KMS-11 (cell line): ENCODE measurements at regions not wholly inside any gene's neighbourhood (a gene's known extent, or its start where the extent isn't known, plus 50 kb on each side); places are given as distances from the start of the nearest gene placed in this dataset.
"Not testable (repeated sequence)": the region's sequence is repeated elsewhere in the genome, so short reads cannot be mapped to it uniquely, and the experiment has no call there.

Source experiments
- H2AFZ ChIP-seq: fragments of 200-600 bp; sonication (generic); 2 replicates; pipeline ENCODE4 v1.6.1; 2016; ENCODE audit warnings: antibody characterized with exemption, mixed run types, low read depth
- H3K27ac ChIP-seq: fragments of 200-600 bp; sonication (generic); 2 replicates; pipeline ENCODE4 v1.6.1; 2016; ENCODE audit warnings: mild to moderate bottlenecking, mixed run types
- H3K27me3 ChIP-seq: fragments of 200-600 bp; sonication (generic); 2 replicates; pipeline ENCODE4 v1.6.1; 2017; ENCODE audit warnings: mild to moderate bottlenecking, low read depth, mixed run types, moderate library complexity; ENCODE audit not compliant: insufficient read depth
- H3K36me3 ChIP-seq: fragments of 200-600 bp; sonication (generic); 2 replicates; pipeline ENCODE4 v1.6.1; 2017; ENCODE audit warnings: mild to moderate bottlenecking, mixed run types; ENCODE audit not compliant: insufficient read depth
- H3K4me1 ChIP-seq: fragments of 200-600 bp; sonication (generic); 2 replicates; pipeline ENCODE4 v1.6.1; 2016; ENCODE audit warnings: mild to moderate bottlenecking, low read depth, mixed run types; ENCODE audit not compliant: poor library complexity, severe bottlenecking
- H3K4me2 ChIP-seq: fragments of 200-600 bp; sonication (generic); 2 replicates; pipeline ENCODE4 v1.7.0; 2016; ENCODE audit warnings: mild to moderate bottlenecking, mixed run types
- H3K4me3 ChIP-seq: fragments of 200-600 bp; sonication (generic); IDR thresholded peaks from 2 replicates; pipeline ENCODE4 v1.6.1; 2017; ENCODE audit warnings: low read depth, low read length, mixed read lengths; ENCODE audit not compliant: insufficient read depth
- H3K79me2 ChIP-seq: fragments of 200-600 bp; sonication (generic); 2 replicates; pipeline ENCODE4 v1.6.1; 2016; ENCODE audit warnings: low read depth, mixed run types; ENCODE audit not compliant: insufficient read depth
- H3K9ac ChIP-seq: fragments of 200-600 bp; sonication (generic); 2 replicates; pipeline ENCODE4 v1.6.1; 2016; ENCODE audit warnings: mild to moderate bottlenecking, mixed run types
- H4K20me1 ChIP-seq: fragments of 200-600 bp; sonication (generic); 2 replicates; pipeline ENCODE4 v1.6.1; 2016; ENCODE audit warnings: mild to moderate bottlenecking, mixed run types; ENCODE audit not compliant: insufficient read depth
- TF ChIP-seq, protein P1 (sequence below): fragments of 200-600 bp; sonication (generic); conservative IDR thresholded peaks from 2 replicates; pipeline ENCODE4 v1.6.1; 2017; ENCODE audit warnings: low read depth, mild to moderate bottlenecking, antibody characterized with exemption, low read length, moderate library complexity, mixed read lengths

DNA sequence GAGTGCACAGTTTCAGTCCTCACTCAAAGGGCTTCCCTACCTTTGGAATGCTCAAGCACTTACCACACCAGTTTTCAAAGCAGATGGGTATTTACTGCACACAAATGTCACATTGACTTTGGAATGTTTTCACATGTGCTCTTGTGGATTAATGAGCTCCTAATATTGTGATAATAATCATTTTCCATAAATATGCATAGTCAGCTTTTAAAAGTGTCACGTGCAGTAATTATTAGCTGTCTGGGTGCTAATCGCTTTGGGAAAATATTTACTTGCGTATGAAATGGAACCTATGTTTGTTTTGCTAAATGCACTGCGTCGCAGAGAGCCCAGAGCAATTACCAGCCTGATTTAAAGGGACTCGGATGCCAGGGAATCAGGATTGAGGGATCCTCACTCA is 229.3 kb downstream of the SMAD2 start:
- H4K20me1 ChIP-seq, result no peaks in the 10 kb centered on the region
- no peak overlapping the region for H3K9ac ChIP-seq
- H3K36me3 ChIP-seq, result no peaks in the 10 kb centered on the region
- TF ChIP-seq, protein P1, sequence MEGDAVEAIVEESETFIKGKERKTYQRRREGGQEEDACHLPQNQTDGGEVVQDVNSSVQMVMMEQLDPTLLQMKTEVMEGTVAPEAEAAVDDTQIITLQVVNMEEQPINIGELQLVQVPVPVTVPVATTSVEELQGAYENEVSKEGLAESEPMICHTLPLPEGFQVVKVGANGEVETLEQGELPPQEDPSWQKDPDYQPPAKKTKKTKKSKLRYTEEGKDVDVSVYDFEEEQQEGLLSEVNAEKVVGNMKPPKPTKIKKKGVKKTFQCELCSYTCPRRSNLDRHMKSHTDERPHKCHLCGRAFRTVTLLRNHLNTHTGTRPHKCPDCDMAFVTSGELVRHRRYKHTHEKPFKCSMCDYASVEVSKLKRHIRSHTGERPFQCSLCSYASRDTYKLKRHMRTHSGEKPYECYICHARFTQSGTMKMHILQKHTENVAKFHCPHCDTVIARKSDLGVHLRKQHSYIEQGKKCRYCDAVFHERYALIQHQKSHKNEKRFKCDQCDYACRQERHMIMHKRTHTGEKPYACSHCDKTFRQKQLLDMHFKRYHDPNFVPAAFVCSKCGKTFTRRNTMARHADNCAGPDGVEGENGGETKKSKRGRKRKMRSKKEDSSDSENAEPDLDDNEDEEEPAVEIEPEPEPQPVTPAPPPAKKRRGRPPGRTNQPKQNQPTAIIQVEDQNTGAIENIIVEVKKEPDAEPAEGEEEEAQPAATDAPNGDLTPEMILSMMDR, result no peak
- no peak overlapping the region for H3K4me2 ChIP-seq
- H2AFZ ChIP-seq, result no peak overlapping the region
- no peak overlapping the region for H3K4me3 ChIP-seq
- H3K27me3 ChIP-seq, result no peaks in the 10 kb centered on the region
- H3K79me2 ChIP-seq, result no peaks in the 10 kb centered on the region
- no peak overlapping the region for H3K27ac ChIP-seq
- no peaks in the 10 kb centered on the region for H3K4me1 ChIP-seq

DNA sequence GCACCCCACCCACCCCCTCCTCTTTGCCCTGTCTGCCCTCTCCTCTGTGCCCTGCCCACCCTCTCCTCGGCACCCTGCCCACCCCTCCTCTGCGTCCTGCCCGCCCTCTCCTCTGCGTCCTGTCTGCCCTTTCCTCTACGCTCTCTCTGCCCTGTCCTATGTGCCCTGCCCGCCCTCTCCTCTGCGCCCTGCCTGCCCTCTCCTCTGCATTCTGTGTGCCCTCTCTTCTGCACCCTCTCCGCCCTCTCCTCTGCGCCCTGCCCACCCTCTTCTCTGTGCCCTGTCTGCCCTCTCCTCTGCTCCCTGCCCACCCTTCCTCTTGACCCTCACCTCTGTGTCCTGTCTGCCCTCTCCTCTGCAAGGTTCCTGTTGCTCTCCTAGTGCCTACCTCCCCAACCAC is 233.6 kb downstream of the SMAD2 start:
- H3K4me3 ChIP-seq, result no peak overlapping the region
- H3K4me1 ChIP-seq, result no peaks in the 10 kb centered on the region
- H3K36me3 ChIP-seq, result no peaks in the 10 kb centered on the region
- no peaks in the 10 kb centered on the region for H3K27me3 ChIP-seq
- no peak overlapping the region for H3K4me2 ChIP-seq
- H4K20me1 ChIP-seq, result no peaks in the 10 kb centered on the region
- H2AFZ ChIP-seq, result no peak overlapping the region
- TF ChIP-seq, protein P1, result no peak
- H3K9ac ChIP-seq, result no peak overlapping the region
- H3K79me2 ChIP-seq, result no peaks in the 10 kb centered on the region
- H3K27ac ChIP-seq, result no peak overlapping the region

DNA sequence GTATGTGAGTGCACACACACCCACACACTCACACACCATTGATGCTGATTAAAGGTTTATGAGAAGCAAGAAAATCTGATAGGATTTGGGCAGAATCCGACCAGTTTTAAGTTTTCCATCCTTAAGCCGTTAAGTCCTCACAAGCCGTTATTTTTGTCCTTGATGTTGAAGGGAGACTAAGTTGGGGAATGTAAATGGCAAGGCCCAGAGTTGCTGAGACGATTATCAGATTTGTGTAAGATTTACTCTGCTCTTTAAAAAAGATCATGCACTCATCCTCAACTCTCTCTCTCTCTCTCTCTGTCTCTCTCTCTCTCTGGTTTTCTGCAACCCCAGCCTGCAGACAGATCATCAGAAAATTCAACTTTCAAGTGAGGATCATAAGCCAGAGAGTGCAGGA is 238.8 kb downstream of the SMAD2 start:
- Histone ChIP-seq H3K9ac (no peak overlapping the region), H3K27me3 (no peaks in the 10 kb centered on the region), H3K4me1 (no peaks in the 10 kb centered on the region), H2AFZ (no peak overlapping the region), H4K20me1 (no peaks in the 10 kb centered on the region), H3K27ac (no peak overlapping the region), H3K36me3 (no peaks in the 10 kb centered on the region), H3K4me3 (no peak overlapping the region), H3K4me2 (no peak overlapping the region), H3K79me2 (no peaks in the 10 kb centered on the region)
- TF ChIP-seq, protein P1, result no peak

DNA sequence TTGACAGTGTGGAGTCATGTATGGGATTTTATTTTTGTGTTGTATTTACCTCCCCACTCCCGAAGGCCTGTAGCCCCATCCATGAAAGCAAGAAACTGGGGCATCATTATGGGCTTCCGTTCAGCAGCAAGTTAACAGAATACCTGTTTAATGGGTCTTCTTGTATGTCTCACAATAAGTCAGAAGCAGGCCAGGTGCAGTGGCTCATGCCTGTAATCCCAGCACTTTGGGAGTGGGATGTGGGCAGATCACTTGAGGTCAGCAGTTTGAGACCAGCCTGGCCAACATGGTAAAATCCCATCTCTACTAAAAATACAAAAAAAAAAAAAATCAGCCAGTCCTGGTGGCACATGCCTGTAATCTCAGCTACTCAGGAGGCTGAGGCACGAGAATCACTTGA is 239.7 kb downstream of the SMAD2 start:
- H2AFZ ChIP-seq, H3K36me3 ChIP-seq, H3K27me3 ChIP-seq, H3K9ac ChIP-seq, H4K20me1 ChIP-seq, H3K4me3 ChIP-seq, H3K4me1 ChIP-seq, H3K4me2 ChIP-seq, H3K79me2 ChIP-seq, H3K27ac ChIP-seq: not testable (repeated sequence)

DNA sequence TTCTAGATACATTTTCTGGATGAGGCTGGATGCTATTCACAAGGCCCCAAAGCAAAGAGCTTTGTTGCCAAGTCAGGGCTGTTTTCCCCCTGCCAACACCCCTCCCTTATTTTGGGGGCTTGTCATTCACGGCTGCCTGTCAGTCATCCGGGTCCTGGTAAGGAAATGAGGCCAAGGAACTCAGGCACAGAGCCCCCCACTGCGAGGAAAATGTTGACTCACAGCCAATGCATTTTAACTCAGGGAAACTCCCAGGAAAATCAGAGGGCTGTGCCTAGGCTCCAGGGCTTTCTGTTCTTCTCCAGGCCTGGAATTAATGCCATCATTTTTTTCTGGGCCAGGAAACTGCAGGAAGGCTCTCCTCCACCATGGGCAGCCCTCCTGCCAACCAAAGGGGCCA is 241.1 kb downstream of the SMAD2 start:
- no peaks in the 10 kb centered on the region for H3K36me3 ChIP-seq
- no peaks in the 10 kb centered on the region for H3K79me2 ChIP-seq
- no peaks in the 10 kb centered on the region for H4K20me1 ChIP-seq
- H3K9ac ChIP-seq, result no peak overlapping the region
- TF ChIP-seq, protein P1, result no peak
- no peak overlapping the region for H3K4me3 ChIP-seq
- H3K27me3 ChIP-seq, result no peaks in the 10 kb centered on the region
- H2AFZ ChIP-seq, result no peak overlapping the region
- no peaks in the 10 kb centered on the region for H3K4me1 ChIP-seq
- no peak overlapping the region for H3K27ac ChIP-seq
- H3K4me2 ChIP-seq, result no peak overlapping the region
